ENCODE measurements at regions not wholly inside any gene's neighbourhood (a gene's known extent, or its start where the extent isn't known, plus 50 kb on each side); places are given as distances from the start of the nearest gene placed in this dataset.

- ATAC-seq, result no peak
- H2AFZ ChIP-seq (ENCODE audit: low read length), result no peak overlapping the region
- 20% methylated on average over 1 of the region's 1 CpG for WGBS (ENCODE audit: low lambda C conversion rate)
Measured at GRCh38 chr2:193627927-193628272, 1433.2 kb upstream of the TMEFF2 start.

More at GRCh38 chr2:193627927-193628272, 1433.2 kb upstream of the TMEFF2 start:
- Histone ChIP-seq H4K20me1 (ENCODE audit: insufficient read depth, low read length) (no peaks in the 10 kb centered on the region), H3K4me3 (replicated peaks in 1 of 3; ENCODE audit: insufficient read depth in 1 of 3, low read depth in 2 of 3, low read length in 3 of 3) (no peak overlapping the region), H3K27me3 (ENCODE audit: control insufficient read depth in 1 of 2, insufficient read depth in 2 of 2, low read length in 2 of 2) (no peaks in the 10 kb centered on the region), H3K27ac (ENCODE audit: extremely low read length, insufficient read depth, low read length) (no peak overlapping the region), H3K79me2 (ENCODE audit: insufficient read depth, low read length) (no peaks in the 10 kb centered on the region), H3K9ac (ENCODE audit: insufficient read depth, low read depth, low read length) (no peak overlapping the region), H3K4me1 (ENCODE audit: insufficient read depth, low read length) (no peaks in the 10 kb centered on the region), H3K9me3 (ENCODE audit: low read length) (0 out of 2 replicates have a peak, but pooled peaks cover 10% of the 10 kb centered on the region), H3K36me3 (replicated peaks in 1 of 2; ENCODE audit: control insufficient read depth in 1 of 2, insufficient read depth in 2 of 2, low read length in 2 of 2) (no peaks in the 10 kb centered on the region), H3K4me2 (ENCODE audit: low read depth, low read length) (no peak overlapping the region)
- TF ChIP-seq ZNF230 (CRISPR knock-in tag; IDR thresholded peaks at IDR 0.05) (no peak), HNRNPH1 (optimal IDR thresholded peaks at IDR 0.05; ENCODE audit: low read depth, low read length) (no peak), MTERF4 (CRISPR knock-in tag; IDR thresholded peaks at IDR 0.05) (no peak), KAT8 (CRISPR knock-in tag; IDR thresholded peaks at IDR 0.05) (no peak), ZNF770 (CRISPR knock-in tag; IDR thresholded peaks at IDR 0.05) (no peak), TEAD2 (CRISPR knock-in tag; IDR thresholded peaks at IDR 0.05) (no peak)
- POLR2A ChIA-PET, result no interaction called here
- no TSS peak for BruUV-seq (replicated peaks)
- intact Hi-C loops (cut with micrococcal nuclease; ENCODE audit: unreplicated experiment), result no loop called here
- CTCF ChIA-PET (ENCODE audit: low intra/inter-chr PET ratio, low total read pairs), result no interaction called here
- in situ Hi-C loops (cut with HindIII; ENCODE audit: extremely low pct_ligation_motif_present, low pct_unique_long_range_greater_than_20kb), result no loop called here
- DNase-seq (ENCODE audit: low spot score) (no peak), FAIRE-seq (no peak)
